ENCODE measurements at regions not wholly inside any gene's neighbourhood (a gene's known extent, or its start where the extent isn't known, plus 50 kb on each side); places are given as distances from the start of the nearest gene placed in this dataset.
A peak's percentile ranks its signal among the peaks of the same experiment; 100 is the strongest.

GRCh38 chrX:22691966-22692565, 307.7 kb upstream of the DDX53 start:
- H3K9me3 ChIP-seq (ENCODE audit: control insufficient read depth, insufficient read depth, low read depth, low read length) = no peaks in the 10 kb centered on the region
- H3K4me3 ChIP-seq (ENCODE audit: low read depth, low read length) = no peak overlapping the region
- H3K27me3 ChIP-seq (ENCODE audit: control insufficient read depth, insufficient read depth, low read length) = no peaks in the 10 kb centered on the region; the same call in 1 of the 2 replicates
- no peak overlapping the region for H3K27ac ChIP-seq (ENCODE audit: low read depth, low read length)
- no peaks in the 10 kb centered on the region for H3K36me3 ChIP-seq (ENCODE audit: control insufficient read depth, insufficient read depth, low read length)
- peaks cover 22% of the 10 kb centered on the region for H3K4me1 ChIP-seq (ENCODE audit: control insufficient read depth, insufficient read depth, low read length)
- no peak overlapping the region for H3K9ac ChIP-seq (ENCODE audit: low read length)

- H3K27ac ChIP-seq (ENCODE audit: low read depth, low read length) = no peak overlapping the region
- H3K36me3 ChIP-seq (ENCODE audit: control insufficient read depth, insufficient read depth, low read length) = no peaks in the 10 kb centered on the region
- H3K27me3 ChIP-seq (ENCODE audit: control insufficient read depth, insufficient read depth, low read length) = no peaks in the 10 kb centered on the region; the same call in 1 of the 2 replicates
- no peak overlapping the region for H3K9ac ChIP-seq (ENCODE audit: low read length)
- no peak overlapping the region for H3K4me3 ChIP-seq (ENCODE audit: low read depth, low read length)
- H3K9me3 ChIP-seq (ENCODE audit: control insufficient read depth, insufficient read depth, low read depth, low read length) = no peaks in the 10 kb centered on the region
- no peaks in the 10 kb centered on the region for H3K4me1 ChIP-seq (ENCODE audit: control insufficient read depth, insufficient read depth, low read length)
These were observed 301.6 kb upstream of the DDX53 start for GRCh38 chrX:22698151-22698550.

GRCh38 chrX:22699581-22700091, 300.1 kb upstream of the DDX53 start:
- Histone ChIP-seq H3K27me3 (ENCODE audit: control insufficient read depth, insufficient read depth, low read length) (no peaks in the 10 kb centered on the region), H3K27ac (ENCODE audit: low read depth, low read length) (no peak overlapping the region), H3K4me1 (ENCODE audit: control insufficient read depth, insufficient read depth, low read length) (no peaks in the 10 kb centered on the region), H3K9ac (ENCODE audit: low read length) (no peak overlapping the region), H3K9me3 (ENCODE audit: control insufficient read depth, insufficient read depth, low read depth, low read length) (peaks cover 4% of the 10 kb centered on the region; the same call in 1 of the 2 replicates), H3K4me3 (ENCODE audit: low read depth, low read length) (no peak overlapping the region), H3K36me3 (ENCODE audit: control insufficient read depth, insufficient read depth, low read length) (no peaks in the 10 kb centered on the region)

GRCh38 chrX:22712942-22713341, 286.8 kb upstream of the DDX53 start:
- H3K27me3 ChIP-seq (ENCODE audit: control insufficient read depth, insufficient read depth, low read length) = peaks cover 3% of the 10 kb centered on the region; the same call in 1 of the 2 replicates
- no peak overlapping the region for H3K4me3 ChIP-seq (ENCODE audit: low read depth, low read length)
- no peaks in the 10 kb centered on the region for H3K9me3 ChIP-seq (ENCODE audit: control insufficient read depth, insufficient read depth, low read depth, low read length)
- no peak overlapping the region for H3K27ac ChIP-seq (ENCODE audit: low read depth, low read length)
- no peaks in the 10 kb centered on the region for H3K36me3 ChIP-seq (ENCODE audit: control insufficient read depth, insufficient read depth, low read length)
- H3K4me1 ChIP-seq (ENCODE audit: control insufficient read depth, insufficient read depth, low read length) = no peaks in the 10 kb centered on the region
- no peak overlapping the region for H3K9ac ChIP-seq (ENCODE audit: low read length)

- Histone ChIP-seq H3K27me3 (ENCODE audit: control insufficient read depth, insufficient read depth, low read length) (no peaks in the 10 kb centered on the region; the same call in 1 of the 2 replicates), H3K9ac (ENCODE audit: low read length) (no peak overlapping the region), H3K4me1 (ENCODE audit: control insufficient read depth, insufficient read depth, low read length) (peaks cover 13% of the 10 kb centered on the region), H3K4me3 (ENCODE audit: low read depth, low read length) (no peak overlapping the region), H3K36me3 (ENCODE audit: control insufficient read depth, insufficient read depth, low read length) (no peaks in the 10 kb centered on the region), H3K27ac (ENCODE audit: low read depth, low read length) (0 out of 2 replicates have a peak overlapping the region, but pooled peaks have one; percentile 4), H3K9me3 (ENCODE audit: control insufficient read depth, insufficient read depth, low read depth, low read length) (no peaks in the 10 kb centered on the region)
These were observed 269.2 kb upstream of the DDX53 start for GRCh38 chrX:22730542-22730941.

- Histone ChIP-seq H3K27me3 (ENCODE audit: control insufficient read depth, insufficient read depth, low read length) (no peaks in the 10 kb centered on the region), H3K27ac (ENCODE audit: low read depth, low read length) (no peak overlapping the region), H3K4me3 (ENCODE audit: low read depth, low read length) (no peak overlapping the region), H3K4me1 (ENCODE audit: control insufficient read depth, insufficient read depth, low read length) (no peaks in the 10 kb centered on the region), H3K9me3 (ENCODE audit: control insufficient read depth, insufficient read depth, low read depth, low read length) (no peaks in the 10 kb centered on the region), H3K9ac (ENCODE audit: low read length) (no peak overlapping the region), H3K36me3 (ENCODE audit: control insufficient read depth, insufficient read depth, low read length) (no peaks in the 10 kb centered on the region)
These were observed 262.2 kb upstream of the DDX53 start for GRCh38 chrX:22737541-22737940.

GRCh38 chrX:22739276-22739675, 260.5 kb upstream of the DDX53 start:
- no peaks in the 10 kb centered on the region for H3K9me3 ChIP-seq (ENCODE audit: control insufficient read depth, insufficient read depth, low read depth, low read length)
- no peak overlapping the region for H3K4me3 ChIP-seq (ENCODE audit: low read depth, low read length)
- H3K36me3 ChIP-seq (ENCODE audit: control insufficient read depth, insufficient read depth, low read length) = no peaks in the 10 kb centered on the region
- no peaks in the 10 kb centered on the region for H3K27me3 ChIP-seq (ENCODE audit: control insufficient read depth, insufficient read depth, low read length)
- H3K27ac ChIP-seq (ENCODE audit: low read depth, low read length) = no peak overlapping the region
- no peaks in the 10 kb centered on the region for H3K4me1 ChIP-seq (ENCODE audit: control insufficient read depth, insufficient read depth, low read length)
- no peak overlapping the region for H3K9ac ChIP-seq (ENCODE audit: low read length)

GRCh38 chrX:22740836-22741235, 258.9 kb upstream of the DDX53 start:
- no peaks in the 10 kb centered on the region for H3K9me3 ChIP-seq (ENCODE audit: control insufficient read depth, insufficient read depth, low read depth, low read length)
- no peak overlapping the region for H3K4me3 ChIP-seq (ENCODE audit: low read depth, low read length)
- no peaks in the 10 kb centered on the region for H3K4me1 ChIP-seq (ENCODE audit: control insufficient read depth, insufficient read depth, low read length)
- H3K36me3 ChIP-seq (ENCODE audit: control insufficient read depth, insufficient read depth, low read length) = no peaks in the 10 kb centered on the region
- H3K27me3 ChIP-seq (ENCODE audit: control insufficient read depth, insufficient read depth, low read length) = no peaks in the 10 kb centered on the region
- H3K27ac ChIP-seq (ENCODE audit: low read depth, low read length) = no peak overlapping the region
- no peak overlapping the region for H3K9ac ChIP-seq (ENCODE audit: low read length)

- Histone ChIP-seq H3K9me3 (ENCODE audit: control insufficient read depth, insufficient read depth, low read depth, low read length) (no peaks in the 10 kb centered on the region), H3K27ac (ENCODE audit: low read depth, low read length) (no peak overlapping the region), H3K36me3 (ENCODE audit: control insufficient read depth, insufficient read depth, low read length) (no peaks in the 10 kb centered on the region), H3K9ac (ENCODE audit: low read length) (no peak overlapping the region), H3K4me3 (ENCODE audit: low read depth, low read length) (no peak overlapping the region), H3K4me1 (ENCODE audit: control insufficient read depth, insufficient read depth, low read length) (no peaks in the 10 kb centered on the region; the same call in 1 of the 2 replicates), H3K27me3 (ENCODE audit: control insufficient read depth, insufficient read depth, low read length) (no peaks in the 10 kb centered on the region)
These were observed 257.6 kb upstream of the DDX53 start for GRCh38 chrX:22742174-22742573.

- Histone ChIP-seq H3K27me3 (ENCODE audit: control insufficient read depth, insufficient read depth, low read length) (no peaks in the 10 kb centered on the region), H3K9ac (ENCODE audit: low read length) (no peak overlapping the region), H3K27ac (ENCODE audit: low read depth, low read length) (no peak overlapping the region), H3K4me1 (ENCODE audit: control insufficient read depth, insufficient read depth, low read length) (no peaks in the 10 kb centered on the region; the same call in 1 of the 2 replicates), H3K36me3 (ENCODE audit: control insufficient read depth, insufficient read depth, low read length) (no peaks in the 10 kb centered on the region), H3K4me3 (ENCODE audit: low read depth, low read length) (no peak overlapping the region), H3K9me3 (ENCODE audit: control insufficient read depth, insufficient read depth, low read depth, low read length) (no peaks in the 10 kb centered on the region)
These were observed 253.7 kb upstream of the DDX53 start for GRCh38 chrX:22746081-22746480.

- H3K36me3 ChIP-seq (ENCODE audit: control insufficient read depth, insufficient read depth, low read length) = no peaks in the 10 kb centered on the region
These were observed 251.4 kb upstream of the DDX53 start for GRCh38 chrX:22748093-22748999.

More at GRCh38 chrX:22748093-22748999, 251.4 kb upstream of the DDX53 start:
- no peaks in the 10 kb centered on the region for H3K27me3 ChIP-seq (ENCODE audit: control insufficient read depth, insufficient read depth, low read length)
- H3K9me3 ChIP-seq (ENCODE audit: control insufficient read depth, insufficient read depth, low read depth, low read length) = no peaks in the 10 kb centered on the region
- H3K4me1 ChIP-seq (ENCODE audit: control insufficient read depth, insufficient read depth, low read length) = no peaks in the 10 kb centered on the region; the same call in 1 of the 2 replicates
- H3K27ac ChIP-seq (ENCODE audit: low read depth, low read length) = no peak overlapping the region
- no peak overlapping the region for H3K4me3 ChIP-seq (ENCODE audit: low read depth, low read length)
- no peak overlapping the region for H3K9ac ChIP-seq (ENCODE audit: low read length)
